ENCODE measurements at regions not wholly inside any gene's neighbourhood (a gene's known extent, or its start where the extent isn't known, plus 50 kb on each side); places are given as distances from the start of the nearest gene placed in this dataset.

- Histone ChIP-seq H2AFZ (no peak overlapping the region), H3K4me1 (ENCODE audit: insufficient read depth) (no peaks in the 10 kb centered on the region), H3K9me2 (ENCODE audit: insufficient read depth) (peaks cover 7% of the 10 kb centered on the region; the same call in 1 of the 2 replicates), H3K4me2 (no peak overlapping the region), H4K20me1 (replicated peaks; ENCODE audit: insufficient read depth) (no peaks in the 10 kb centered on the region), H3K27ac (ENCODE audit: low read depth) (no peak overlapping the region), H3K79me2 (replicated peaks; ENCODE audit: insufficient read depth) (no peaks in the 10 kb centered on the region), H3K36me3 (ENCODE audit: insufficient read depth) (peaks cover 12% of the 10 kb centered on the region), H3K27me3 (ENCODE audit: insufficient read depth) (no peaks in the 10 kb centered on the region), H3K4me3 (no peak overlapping the region), H3F3A (replicated peaks; ENCODE audit: low read depth) (no peaks in the 10 kb centered on the region)
- ATAC-seq: no peak
- TF ChIP-seq REST (IDR thresholded peaks at IDR 0.05; ENCODE audit: unreplicated experiment): no peak
- TF ChIP-seq CTCF (conservative IDR thresholded peaks at IDR 0.05; ENCODE audit: low read depth in 2 of 2): no peak
- TF ChIP-seq ZNF462 (CRISPR knock-in tag; IDR thresholded peaks at IDR 0.05): no peak
- no peak for TF ChIP-seq STAT1 (IDR thresholded peaks at IDR 0.05; ENCODE audit: unreplicated experiment)
- TF ChIP-seq POLR2AphosphoS5 (IDR thresholded peaks at IDR 0.05; ENCODE audit: low read depth): no peak
- TF ChIP-seq NANOG (IDR thresholded peaks at IDR 0.05; ENCODE audit: borderline replicate concordance): no peak
- no peak for TF ChIP-seq ZNF331 (CRISPR knock-in tag; IDR thresholded peaks at IDR 0.05; ENCODE audit: low read depth)
- TF ChIP-seq EZH2 (IDR thresholded peaks at IDR 0.05; ENCODE audit: low read depth, unreplicated experiment): no peak
- Mint-ChIP-seq H3K9me3 (peaks cover 46% of the 10 kb centered on the region), H3K4me1 (no peaks in the 10 kb centered on the region), H3K27me3 (ENCODE audit: insufficient read depth, low read depth, poor library complexity) (no peaks in the 10 kb centered on the region), H3K36me3 (ENCODE audit: low read depth) (peaks cover 29% of the 10 kb centered on the region), H3K4me3 (no peak overlapping the region), H3K27ac (no peak overlapping the region)
- DNase-seq (ENCODE audit: low spot score): no peak
These were observed 296.5 kb upstream of the STEAP1 start for GRCh38 chr7:89857767-89858166.
